ENCODE measurements at regions not wholly inside any gene's neighbourhood (a gene's known extent, or its start where the extent isn't known, plus 50 kb on each side); places are given as distances from the start of the nearest gene placed in this dataset.

DNA sequence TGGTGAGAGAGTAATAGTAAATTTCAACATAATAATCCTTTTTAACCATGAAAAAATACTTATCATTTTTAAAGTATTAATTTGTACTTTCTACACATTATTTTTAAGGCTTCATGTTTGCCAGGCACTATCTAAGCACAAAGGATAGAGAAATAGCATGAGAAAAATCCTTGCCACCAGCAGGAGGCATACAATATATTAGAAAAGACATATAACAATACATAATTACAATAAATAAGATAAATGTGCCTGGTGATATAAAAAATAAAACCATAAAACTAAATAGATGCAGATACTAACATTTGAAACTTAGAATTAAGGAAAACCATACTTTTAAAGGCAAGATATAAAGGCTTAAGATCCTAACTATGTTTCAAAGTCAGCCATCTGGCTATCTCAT lies 1256.4 kb downstream of the DIAPH3 start:
- TF ChIP-seq POLR2A (IDR thresholded peaks at IDR 0.05): no peak
- TF ChIP-seq, protein P1, sequence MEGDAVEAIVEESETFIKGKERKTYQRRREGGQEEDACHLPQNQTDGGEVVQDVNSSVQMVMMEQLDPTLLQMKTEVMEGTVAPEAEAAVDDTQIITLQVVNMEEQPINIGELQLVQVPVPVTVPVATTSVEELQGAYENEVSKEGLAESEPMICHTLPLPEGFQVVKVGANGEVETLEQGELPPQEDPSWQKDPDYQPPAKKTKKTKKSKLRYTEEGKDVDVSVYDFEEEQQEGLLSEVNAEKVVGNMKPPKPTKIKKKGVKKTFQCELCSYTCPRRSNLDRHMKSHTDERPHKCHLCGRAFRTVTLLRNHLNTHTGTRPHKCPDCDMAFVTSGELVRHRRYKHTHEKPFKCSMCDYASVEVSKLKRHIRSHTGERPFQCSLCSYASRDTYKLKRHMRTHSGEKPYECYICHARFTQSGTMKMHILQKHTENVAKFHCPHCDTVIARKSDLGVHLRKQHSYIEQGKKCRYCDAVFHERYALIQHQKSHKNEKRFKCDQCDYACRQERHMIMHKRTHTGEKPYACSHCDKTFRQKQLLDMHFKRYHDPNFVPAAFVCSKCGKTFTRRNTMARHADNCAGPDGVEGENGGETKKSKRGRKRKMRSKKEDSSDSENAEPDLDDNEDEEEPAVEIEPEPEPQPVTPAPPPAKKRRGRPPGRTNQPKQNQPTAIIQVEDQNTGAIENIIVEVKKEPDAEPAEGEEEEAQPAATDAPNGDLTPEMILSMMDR (IDR thresholded peaks at IDR 0.05): no peak

Data from Peyer's patch (tissue), 4 donors.